Breast epithelium (tissue), 3 donors: ENCODE measurements at regions not wholly inside any gene's neighbourhood (a gene's known extent, or its start where the extent isn't known, plus 50 kb on each side); places are given as distances from the start of the nearest gene placed in this dataset.

Source experiments
- CTCF ChIP-seq, 3 donors: fragments of 450-650 bp; IDR thresholded peaks; one replicate each; pipeline ENCODE4 v1.5.1; 2016 to 2017; ENCODE audit warnings: antibody characterized with exemption in 3 of 3, mild to moderate bottlenecking in 3 of 3, moderate library complexity in 3 of 3
- POLR2AphosphoS5 ChIP-seq, 3 donors: sonication (generic); formaldehyde crosslinking; IDR thresholded peaks; one replicate each; pipeline ENCODE4 v1.6.1; 2017; ENCODE audit warnings: antibody characterized with exemption in 3 of 3

- TF ChIP-seq CTCF (IDR thresholded peaks at IDR 0.05) (no peak), POLR2AphosphoS5 (IDR thresholded peaks at IDR 0.05) (no peak)
These were observed 382.3 kb downstream of the CD83 start for GRCh38 chr6:14499841-14500240.
